Hematopoietic multipotent progenitor cell treated with erythropoietin and hydrocortisone succinate and interleukin-3 and kit ligand, for 15 days (in vitro differentiated cells): ENCODE measurements at regions not wholly inside any gene's neighbourhood (a gene's known extent, or its start where the extent isn't known, plus 50 kb on each side); places are given as distances from the start of the nearest gene placed in this dataset.
"Not testable (repeated sequence)": the region's sequence is repeated elsewhere in the genome, so short reads cannot be mapped to it uniquely, and the experiment has no call there.

Source experiments
- DNase-seq: peaks from one replicate; pipeline ENCODE4 v3.0.0-alpha.2; 2015; ENCODE audit warnings: low spot score

DNA sequence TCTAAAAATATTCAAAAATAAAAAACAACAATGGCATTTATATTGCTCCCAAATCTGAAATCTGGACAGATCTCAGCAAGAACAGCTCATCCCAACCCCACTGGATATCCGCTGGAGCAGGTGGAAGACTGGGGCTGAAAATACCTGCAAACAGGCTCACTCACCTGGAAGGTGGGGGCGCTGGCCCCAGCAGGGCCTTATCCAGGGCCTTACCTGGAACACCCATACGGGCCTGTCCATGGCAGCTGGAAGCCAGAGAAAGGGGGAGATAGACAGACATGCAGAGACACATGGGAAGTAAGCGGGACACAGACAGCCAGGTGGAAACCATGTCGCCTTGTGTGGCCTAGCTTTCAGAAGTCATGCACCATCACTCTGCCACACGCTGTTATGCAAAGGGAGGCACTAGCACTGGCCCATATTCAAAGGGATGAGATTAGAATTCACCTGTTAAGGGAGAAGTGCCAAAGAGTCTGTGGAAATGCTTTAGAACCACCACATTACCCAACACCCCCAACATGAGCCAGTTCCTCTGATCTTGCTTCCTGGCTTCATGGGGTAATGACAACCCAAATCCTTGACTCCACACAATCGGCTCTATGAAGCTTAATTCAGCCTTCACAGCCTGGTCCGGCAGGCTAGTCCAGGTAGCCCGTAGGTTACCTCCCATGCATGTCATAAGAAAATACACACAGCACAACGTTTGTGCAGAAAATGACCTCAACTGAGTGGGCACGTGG, 99.0 kb upstream of the CDYL start:
- no peak for DNase-seq

DNA sequence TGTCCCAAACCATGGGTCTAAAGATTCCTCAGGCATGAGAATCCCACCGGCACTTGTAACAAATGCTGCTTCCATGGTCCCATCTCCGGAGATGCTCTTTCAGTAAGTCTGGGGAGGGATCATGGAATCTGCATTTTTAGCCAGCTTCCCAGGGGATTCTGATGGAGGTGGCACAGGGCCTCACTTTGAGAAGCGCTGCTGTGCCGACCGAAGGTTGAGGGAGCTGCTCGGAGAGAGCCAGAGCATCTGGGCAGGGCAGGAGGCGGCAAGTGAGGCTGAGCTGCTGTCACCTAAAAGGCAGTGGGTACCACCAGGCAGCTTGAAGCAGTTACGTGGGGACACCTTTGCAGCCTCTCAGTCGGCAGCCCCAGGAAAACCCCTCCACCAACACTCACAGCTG, 100.2 kb upstream of the CDYL start:
- DNase-seq = no peak

DNA sequence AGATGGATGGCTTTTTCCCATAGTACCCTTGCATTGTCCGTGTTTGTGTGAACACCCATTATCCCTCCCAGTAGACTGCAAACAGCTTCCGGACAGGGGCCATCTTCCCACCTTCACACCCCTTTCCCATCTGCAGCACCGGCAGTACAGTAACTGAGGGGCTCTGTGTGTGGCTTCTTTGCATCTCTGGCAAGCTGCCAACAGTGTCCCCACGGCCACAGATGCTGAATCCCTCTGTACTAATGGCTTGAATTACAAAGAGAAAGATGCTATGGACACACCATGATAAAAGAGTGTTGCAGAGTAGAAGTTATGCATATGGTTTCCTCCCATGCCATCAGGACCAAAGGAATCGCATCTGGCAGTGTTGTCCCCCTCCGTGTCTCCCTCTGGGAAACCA, 101.1 kb upstream of the CDYL start:
- DNase-seq = no peak

DNA sequence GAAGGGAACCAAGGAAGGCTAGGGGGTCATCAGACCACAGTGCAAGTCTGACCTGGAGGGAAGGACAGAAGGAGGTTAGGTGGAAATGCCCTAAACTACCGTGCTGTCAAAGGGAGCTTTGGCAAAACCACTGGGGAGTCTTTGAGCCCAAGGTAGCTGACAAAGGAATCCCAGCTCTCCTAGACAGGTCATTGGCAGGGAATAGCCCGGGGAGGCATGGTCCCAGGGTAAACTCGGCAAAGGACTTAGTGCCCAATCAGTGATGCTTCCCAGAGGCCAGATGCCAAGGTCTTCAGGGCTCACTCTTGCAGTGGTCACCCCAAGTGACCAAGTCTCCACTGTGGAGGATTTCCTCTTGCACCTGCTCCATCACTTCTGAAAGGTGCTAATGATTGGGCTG, 102.3 kb upstream of the CDYL start:
- DNase-seq = no peak

DNA sequence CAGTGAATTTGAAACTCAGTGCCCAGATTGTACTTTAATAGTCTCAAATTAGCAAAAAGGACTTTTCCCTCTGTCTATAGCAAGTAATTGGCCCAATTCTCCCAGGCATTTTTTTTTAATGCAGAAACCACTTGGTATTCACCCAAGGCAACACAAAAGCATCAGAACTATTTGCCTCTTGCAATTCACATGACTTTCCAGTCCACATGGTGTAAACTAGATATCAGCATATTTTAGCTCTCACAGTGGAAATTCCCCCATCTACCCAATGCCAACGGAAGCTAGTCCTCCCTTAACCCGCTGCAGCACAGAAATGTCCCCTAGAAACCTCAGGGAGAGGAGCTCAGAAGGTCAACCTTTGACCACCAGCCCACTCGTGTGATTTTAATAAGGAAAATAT, 103.4 kb upstream of the CDYL start:
- DNase-seq = no peak

DNA sequence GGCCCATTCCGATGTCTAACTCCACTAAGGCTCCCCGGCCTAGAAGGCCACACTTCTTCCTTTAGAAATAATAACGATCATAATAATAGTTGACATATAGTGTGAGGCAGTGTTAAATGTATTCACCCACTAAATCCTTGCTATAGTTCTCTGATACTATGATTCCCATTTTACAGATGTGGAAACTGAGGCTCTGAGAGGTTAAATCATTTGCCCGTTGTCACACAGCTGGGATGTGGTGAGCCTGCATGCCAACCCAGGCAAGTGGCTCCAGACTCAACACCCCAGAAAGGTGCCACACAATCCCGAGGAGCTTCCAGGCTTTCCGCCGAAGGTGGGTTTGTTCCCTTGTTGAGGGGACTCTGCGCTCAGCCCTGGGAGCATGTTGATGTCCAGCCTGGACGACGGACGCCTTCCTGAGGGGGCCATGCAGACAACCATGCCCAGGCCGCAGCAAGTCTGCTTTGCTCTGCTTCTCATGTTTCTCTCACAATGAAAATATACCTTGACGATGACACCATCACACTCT, 104.6 kb upstream of the CDYL start:
- DNase-seq = no peak

DNA sequence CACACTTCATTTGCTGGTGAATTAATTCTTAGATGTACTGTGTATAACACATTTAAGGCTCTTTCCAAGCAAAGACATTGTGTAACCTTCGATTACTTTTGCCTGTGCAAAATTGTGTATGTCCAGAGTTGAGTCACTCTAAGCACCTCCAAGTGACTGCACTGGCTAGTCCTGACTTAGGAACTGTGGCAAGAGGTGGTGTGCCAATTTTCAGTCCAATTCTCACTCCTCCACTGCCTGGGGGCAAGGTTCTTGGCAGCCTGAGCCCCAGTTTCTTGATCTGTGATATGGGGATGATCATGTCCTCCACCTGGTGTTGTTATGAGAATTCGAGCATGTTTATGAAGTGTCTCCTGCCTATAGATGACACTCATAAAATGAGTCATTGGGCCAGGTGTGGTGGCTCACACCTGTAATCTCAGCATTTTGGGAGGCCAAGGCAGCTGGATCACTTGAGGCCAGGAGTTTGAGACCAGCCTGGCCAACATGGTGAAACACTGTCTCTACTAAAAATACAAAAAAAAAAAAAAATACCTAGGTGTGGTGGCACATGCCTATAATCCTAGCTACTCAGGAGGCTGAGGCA, 105.3 kb upstream of the CDYL start:
- no peak for DNase-seq

DNA sequence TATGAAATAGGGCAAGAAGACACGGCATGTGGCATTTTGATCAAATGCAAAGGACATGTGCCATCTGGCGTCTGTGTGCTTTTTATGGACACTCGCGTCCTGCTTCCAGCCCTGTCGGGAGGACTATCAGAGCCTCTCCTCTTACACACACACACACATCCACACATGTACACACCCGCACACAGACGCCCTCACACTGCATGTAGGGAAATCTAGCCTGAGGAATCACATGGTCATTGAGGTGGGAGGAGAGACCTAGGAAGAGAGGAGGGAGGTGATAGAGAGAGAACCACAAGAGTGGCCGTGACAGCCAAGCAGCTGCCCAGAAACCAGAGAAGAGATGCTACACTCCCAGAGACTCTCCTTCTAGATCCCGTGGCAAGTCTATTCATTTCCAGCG, 105.9 kb upstream of the CDYL start:
- DNase-seq = no peak

DNA sequence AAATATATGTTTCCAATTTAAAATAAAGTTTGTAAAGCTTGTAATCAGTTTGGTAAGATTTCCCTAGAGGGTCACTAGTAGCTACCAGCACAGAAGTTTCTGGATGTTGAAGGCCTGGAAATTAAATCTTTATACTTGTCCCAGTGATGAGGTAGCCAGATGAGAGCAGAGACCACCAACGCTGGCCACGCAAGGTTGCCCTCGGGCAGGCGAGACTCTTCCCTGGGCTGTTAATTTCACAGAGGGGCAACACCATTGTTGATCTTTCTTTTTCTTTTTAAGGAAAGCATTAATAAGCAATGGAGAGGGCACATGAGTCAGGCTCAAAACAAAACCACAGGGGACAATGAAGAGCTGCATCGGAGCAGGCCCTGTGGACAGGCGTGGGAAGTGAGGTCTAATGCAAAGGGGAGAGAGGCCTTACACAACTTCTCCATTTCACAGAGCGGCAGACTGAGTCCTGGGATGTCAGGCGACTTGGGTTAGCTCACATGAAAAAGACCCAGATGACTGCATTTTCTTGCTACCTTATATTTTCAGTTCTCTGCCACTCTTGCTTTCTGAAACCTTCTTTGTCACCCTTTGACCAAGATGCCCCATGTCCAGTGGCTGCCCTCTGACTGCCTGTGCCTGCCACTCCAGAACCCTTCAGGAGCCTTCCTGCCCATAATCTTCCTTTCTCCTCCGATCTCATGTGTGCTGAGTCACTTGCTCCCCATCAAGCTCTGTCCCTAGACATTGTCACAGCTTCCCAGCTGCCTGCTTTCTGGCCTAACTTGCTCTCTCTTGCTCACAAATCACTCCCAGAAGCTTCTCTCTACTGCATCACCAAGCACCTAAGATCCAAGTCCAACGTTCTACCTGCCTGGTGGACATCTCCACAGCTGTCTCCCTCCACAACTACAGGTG, 107.7 kb upstream of the CDYL start:
- no peak for DNase-seq

DNA sequence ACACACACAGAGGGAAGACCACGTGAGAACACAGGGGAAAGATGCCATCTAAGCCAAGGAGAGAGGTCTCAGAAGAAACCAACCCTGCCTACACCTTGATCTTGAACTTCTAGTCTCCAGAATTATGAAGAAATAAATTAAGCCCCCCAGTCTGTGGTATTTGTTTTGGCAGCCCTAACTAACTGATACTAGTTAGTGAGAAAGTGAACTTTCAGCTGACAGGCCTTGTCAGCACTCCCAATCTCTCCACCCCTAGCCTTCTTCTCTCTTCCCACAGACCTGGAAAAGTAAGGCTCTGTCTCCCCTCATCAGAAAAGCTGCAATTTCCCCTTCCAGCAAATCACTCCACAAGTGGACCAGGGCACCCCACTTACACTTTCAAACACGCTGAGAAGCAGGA, 108.6 kb upstream of the CDYL start:
- DNase-seq = no peak

DNA sequence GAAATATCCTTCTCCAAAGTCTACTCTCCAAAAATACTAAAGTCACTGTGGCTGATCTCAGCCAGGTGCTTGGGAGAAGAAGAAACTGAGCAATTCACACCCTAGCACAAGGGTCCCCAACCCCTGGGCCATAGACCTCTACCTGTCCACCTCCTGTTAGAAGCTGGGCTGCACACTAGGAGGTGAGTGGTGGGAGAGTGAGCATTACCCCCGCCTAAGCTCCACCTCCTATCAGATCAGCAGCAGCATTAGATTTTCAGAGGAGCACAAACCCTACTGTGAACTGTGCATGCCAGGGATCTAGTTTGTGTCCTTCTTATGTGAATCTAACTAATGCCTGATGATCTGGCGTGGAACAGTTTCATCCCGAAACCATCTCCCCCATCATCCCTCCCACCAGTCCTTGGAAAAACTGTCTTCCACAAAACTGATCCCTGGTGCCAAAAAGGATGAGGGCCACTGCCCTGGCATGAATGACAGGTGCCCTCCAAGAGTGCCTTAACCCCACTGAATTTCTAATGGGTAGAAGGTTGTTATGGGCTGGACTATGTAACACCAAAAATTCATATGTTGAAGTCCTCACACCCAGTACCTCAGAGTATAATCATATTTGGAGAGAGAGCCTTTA, 109.2 kb upstream of the CDYL start:
- DNase-seq = no peak

DNA sequence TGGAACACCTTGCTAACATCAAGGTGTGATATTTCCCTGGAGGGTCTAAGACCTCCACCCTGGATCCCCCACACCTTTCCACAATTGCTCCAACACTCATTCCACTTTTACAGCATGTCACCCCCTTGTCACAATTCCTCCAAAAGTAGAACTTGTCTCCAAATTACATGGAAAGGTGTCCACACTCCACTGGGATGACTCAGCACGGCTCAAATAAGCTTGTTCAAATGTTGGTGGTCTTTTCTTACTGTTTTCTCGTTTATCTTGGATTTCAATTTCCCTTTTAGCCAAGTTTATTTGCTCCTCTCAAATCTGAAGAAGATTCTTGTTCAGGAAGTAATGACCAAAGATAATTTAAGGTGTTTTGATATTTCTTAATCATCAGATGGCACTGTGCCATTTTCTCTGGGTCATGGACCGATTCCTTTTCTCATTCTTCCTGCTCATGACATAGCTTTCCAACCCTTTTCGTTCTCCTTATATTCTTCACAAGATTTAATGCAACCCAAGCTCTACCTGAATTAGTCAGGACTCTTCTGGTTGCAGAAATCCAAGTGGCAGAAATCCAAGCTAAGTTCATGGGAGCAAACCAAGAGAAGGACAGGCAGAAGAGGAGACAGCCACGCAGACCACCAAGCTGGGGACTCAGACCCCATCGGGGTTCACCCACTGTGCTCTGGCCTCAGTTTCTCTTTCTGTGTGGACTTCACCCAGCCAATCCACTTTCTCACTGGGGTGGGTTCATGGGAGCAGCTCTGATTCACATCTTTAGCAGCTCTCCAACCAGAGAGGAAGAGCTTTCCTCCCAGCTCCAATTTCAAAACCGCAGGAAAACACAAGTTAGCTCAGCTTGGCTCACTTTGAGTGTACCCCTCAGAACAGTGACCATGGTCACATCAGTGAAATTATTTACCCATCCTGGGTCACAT, 110.5 kb upstream of the CDYL start:
- no peak for DNase-seq

DNA sequence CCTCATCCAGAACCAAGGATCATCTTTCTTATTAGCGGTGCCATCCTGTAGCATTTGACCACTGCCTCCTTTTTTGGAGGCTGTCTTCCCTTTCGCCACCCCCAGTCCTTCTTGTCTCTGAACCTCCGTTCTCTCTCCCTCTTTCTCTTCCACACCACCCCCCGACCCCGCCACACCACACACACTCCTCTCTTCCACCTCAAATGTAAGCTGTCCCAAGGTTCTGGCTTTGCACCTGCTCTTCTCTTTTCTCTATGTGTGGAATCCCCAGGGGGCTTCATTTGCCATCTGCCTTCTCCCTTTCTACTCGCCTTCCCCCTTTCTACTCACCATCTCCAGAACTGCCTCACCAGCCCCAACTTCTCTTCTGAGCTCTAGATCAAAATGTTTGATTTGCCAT, 111.3 kb upstream of the CDYL start:
- no peak for DNase-seq

DNA sequence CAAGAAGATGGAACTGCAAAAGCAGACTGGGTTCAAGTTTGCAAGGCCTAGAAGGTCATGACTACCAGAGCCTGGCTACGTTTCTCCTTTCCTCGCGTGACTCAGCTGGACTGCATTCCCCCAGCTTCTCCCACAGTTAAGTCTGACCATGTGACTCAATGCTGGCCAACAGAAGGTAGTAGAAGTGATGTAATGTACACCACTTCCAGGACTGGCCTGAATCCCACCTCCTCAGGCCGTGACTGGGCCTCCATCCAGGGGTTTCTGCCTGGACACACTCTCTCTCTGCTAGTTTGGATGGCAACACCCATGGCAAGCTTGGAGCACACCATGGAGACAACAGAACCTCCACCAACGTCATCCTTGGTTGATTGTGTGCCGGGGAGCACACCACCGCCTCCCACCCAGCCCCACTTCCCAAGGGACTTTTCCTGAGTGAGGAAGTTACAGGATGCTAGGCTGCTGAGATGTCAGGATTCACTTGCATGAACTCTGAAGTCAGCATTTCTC, 112.0 kb upstream of the CDYL start:
- no peak for DNase-seq

DNA sequence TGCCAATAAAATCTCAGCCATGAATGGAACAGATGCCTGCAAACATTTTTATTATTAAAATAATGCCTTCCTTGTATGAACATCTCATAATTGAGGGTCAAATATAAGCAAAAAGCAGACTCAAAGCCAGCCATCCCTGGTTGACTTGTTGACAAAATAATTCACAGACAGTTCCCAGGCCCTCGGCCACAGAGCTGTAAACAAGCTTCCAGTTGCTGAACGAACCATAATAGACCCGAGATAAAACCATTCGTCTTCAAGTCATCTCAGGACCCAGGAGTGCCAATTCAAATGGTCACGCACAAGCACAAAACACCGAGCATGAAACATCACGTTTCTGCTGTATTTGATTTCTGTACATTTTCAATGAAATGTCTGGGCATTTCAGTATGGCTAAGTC, 113.3 kb upstream of the CDYL start:
- no peak for DNase-seq

DNA sequence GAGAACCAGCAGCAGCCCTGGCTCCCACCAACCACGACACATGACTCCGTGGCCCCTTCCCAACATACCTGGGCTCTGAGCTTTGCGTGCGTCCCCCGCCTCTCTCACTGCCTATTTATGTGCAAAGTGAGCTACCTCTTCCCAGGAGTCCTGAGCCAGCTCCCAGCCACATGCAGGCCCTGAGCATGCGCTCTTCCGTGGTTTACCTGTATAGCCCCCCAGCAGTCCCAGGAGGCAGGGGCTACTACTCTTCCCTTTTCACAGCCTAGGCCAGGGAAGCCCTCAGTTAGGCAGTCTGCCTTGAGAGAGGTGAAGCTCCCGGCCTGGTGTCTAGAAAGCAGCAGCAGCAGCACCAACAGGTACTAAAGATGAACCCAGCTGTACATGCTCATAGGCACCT, 114.8 kb upstream of the CDYL start:
- DNase-seq = no peak

DNA sequence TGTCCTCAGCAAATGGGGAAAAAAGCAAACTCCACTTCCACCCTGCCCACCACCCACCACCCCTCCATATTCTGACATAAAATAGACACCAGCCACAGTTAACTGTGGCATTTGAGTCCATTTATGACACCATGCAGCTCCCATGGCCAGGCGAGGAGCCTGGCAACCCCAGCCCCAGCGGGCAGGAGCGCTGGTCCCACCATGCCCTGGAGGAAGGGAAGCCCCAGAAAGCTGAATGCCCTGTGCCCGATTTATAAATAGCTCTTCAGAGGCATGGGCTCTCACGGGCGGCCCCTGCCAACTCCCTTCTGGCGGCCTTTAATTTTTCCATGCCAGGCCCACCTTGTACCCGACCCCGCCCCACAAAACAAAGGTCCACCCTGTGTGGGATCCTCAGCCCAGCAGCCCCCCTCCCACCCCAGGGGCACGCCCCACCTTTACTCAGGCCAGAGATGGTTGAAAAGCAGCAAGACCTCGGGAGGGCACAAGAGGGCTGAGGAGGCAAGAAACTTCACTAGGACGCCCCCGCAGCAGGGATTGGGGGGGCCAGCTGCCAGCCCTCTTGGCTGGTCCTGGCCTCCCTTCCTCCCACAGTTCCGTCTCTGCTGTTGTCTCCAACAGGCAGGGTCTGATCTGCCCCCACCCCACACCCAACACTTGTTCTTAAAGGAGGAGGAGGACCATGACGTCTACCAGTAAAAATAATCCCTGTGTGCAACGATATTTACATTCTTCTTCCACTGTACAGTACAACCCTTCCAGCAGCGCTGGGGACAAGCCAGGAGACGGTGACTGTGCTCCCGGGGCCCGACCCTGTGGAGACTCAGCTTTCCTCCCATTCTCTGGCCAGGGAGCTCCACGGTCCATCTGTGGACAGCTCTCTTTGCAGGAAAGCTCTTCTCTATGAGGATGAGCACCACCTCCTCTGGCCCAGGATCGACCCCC, 115.6 kb upstream of the CDYL start:
- DNase-seq = no peak

DNA sequence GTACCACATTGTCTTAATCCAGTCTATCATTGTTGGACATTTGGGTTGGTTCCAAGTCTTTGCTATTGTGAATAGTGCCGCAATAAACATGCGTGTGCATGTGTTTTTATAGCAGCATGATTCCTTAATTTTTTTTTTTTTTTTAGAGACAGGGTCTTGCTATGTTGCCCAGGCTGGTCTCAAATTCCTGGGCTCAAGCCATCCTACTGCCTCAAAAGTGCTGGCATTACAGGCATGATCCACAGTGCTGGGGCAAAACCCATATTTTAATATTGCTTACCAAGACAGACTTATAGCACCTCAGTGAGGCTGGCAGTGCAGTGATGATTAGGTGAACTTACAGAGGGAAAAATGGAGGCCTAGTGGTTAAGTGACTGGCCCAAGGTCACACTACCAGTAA, 116.5 kb upstream of the CDYL start:
- not testable (repeated sequence) for DNase-seq

DNA sequence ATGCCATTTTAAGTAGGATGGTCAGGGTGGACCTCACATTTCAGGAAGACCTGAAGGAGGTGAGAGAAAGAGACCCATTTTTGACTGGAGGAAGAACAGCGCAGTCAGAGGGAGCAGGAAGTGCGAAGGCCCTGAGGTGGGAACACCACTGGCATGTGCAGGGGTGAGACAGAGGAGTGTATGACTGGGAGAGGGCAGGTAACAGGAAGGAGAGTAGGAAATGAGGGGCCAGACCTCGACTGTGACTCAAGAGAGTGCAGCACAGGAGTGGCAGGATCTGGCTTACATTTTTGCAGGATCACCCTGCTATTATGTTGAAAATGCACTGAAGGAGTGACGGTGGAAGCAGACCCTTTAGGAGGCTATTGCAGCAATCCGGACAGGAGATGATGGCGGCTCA, 117.7 kb upstream of the CDYL start:
- DNase-seq = no peak

DNA sequence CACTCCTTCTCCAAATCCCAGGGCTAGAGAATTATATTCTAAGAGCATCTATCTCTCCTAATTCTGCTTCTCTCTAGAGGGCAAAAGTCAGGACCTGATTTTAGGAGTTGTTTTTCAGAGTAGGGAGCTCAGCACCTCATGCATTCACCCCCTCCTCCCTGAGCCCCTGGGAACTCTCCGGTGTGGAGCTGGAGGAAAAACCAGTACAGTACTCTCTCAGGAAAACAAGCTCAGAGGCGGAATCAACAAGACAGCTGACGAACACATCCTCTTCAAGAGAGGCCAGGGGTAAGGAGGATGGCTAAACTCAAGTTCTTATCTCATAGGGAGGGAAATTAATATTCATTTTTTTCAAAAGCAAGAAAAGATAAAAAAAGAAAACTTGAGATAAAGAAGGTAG, 120.1 kb upstream of the CDYL start:
- DNase-seq = no peak
